Stimulated activated CD4-positive, alpha-beta T cell treated with anti-CD3 and anti-CD28 coated beads, TNF-alpha, amount 100 ng/mL, for 4 hours (primary cell): ENCODE measurements at regions not wholly inside any gene's neighbourhood (a gene's known extent, or its start where the extent isn't known, plus 50 kb on each side); places are given as distances from the start of the nearest gene placed in this dataset.
A peak's percentile ranks its signal among the peaks of the same experiment; 100 is the strongest.

ENCODE experiments used
- DNase-seq, 3 experiments: peaks; one replicate each; pipeline ENCODE4 v3.0.0-alpha.2; 2020; ENCODE audit warnings: low read depth in 3 of 3

GRCh38 chr2:118242216-118242615 lies 153.9 kb downstream of the INSIG2 start:
- no peak for DNase-seq

- no peak for DNase-seq
These were observed 152.9 kb downstream of the INSIG2 start for GRCh38 chr2:118241128-118241527.

- DNase-seq, result no peak
These were observed 152.0 kb downstream of the INSIG2 start for GRCh38 chr2:118240276-118240675.

- no peak for DNase-seq
These were observed 151.0 kb downstream of the INSIG2 start for GRCh38 chr2:118239284-118239683.

- no peak for DNase-seq
These were observed 149.2 kb downstream of the INSIG2 start for GRCh38 chr2:118237451-118237850.

GRCh38 chr2:118232796-118233195 lies 144.5 kb downstream of the INSIG2 start:
- no peak for DNase-seq

GRCh38 chr2:118232391-118232790 lies 144.1 kb downstream of the INSIG2 start:
- no peak for DNase-seq

- DNase-seq, result no peak
These were observed 143.5 kb downstream of the INSIG2 start for GRCh38 chr2:118231759-118232158.

- DNase-seq, result no peak
These were observed 139.6 kb downstream of the INSIG2 start for GRCh38 chr2:118227698-118228508.

GRCh38 chr2:118225666-118226065 lies 137.4 kb downstream of the INSIG2 start:
- DNase-seq, result no peak

GRCh38 chr2:118224895-118225311 lies 136.6 kb downstream of the INSIG2 start:
- no peak for DNase-seq

- peak in 1 of 3 experiments; percentile 17 for DNase-seq
These were observed 136.0 kb downstream of the INSIG2 start for GRCh38 chr2:118223992-118224894.

- DNase-seq, result no peak
These were observed 135.3 kb downstream of the INSIG2 start for GRCh38 chr2:118223511-118223991.

GRCh38 chr2:118222672-118223421 lies 134.6 kb downstream of the INSIG2 start:
- no peak for DNase-seq

GRCh38 chr2:118222273-118222594 lies 134.0 kb downstream of the INSIG2 start:
- no peak for DNase-seq

GRCh38 chr2:118221536-118222272 lies 133.4 kb downstream of the INSIG2 start:
- DNase-seq, result no peak

- no peak for DNase-seq
These were observed 131.3 kb downstream of the INSIG2 start for GRCh38 chr2:118219611-118220010.

GRCh38 chr2:118216224-118216623 lies 128.0 kb downstream of the INSIG2 start:
- DNase-seq, result no peak

- no peak for DNase-seq
These were observed 121.5 kb downstream of the INSIG2 start for GRCh38 chr2:118209727-118210126.

GRCh38 chr2:118207889-118208288 lies 119.6 kb downstream of the INSIG2 start:
- DNase-seq, result no peak

GRCh38 chr2:118202707-118203303 lies 114.5 kb downstream of the INSIG2 start:
- no peak for DNase-seq
